K562 (cell line): ENCODE measurements at regions not wholly inside any gene's neighbourhood (a gene's known extent, or its start where the extent isn't known, plus 50 kb on each side); places are given as distances from the start of the nearest gene placed in this dataset.

Experiments used
- ATAC-seq: fragments of 200-7000 bp; cut with Tn5 transposase; 3 replicates; pipeline ENCODE4 v1.9.1; 2020; ENCODE audit warnings: moderate library complexity
- BruUV-seq: library from RNA; stranded (reverse); fragments of 400-500 nt; replicated peaks from 2 replicates; lab custom pipeline; 2021; lab: Mats Ljungman, UMichigan
- CTCF ChIA-PET: fragments of 300-600 bp; formaldehyde crosslinking; extraction: SDS; loops from one replicate; lab custom pipeline; 2021; ENCODE audit warnings: low intra/inter-chr PET ratio; lab: Yijun Ruan, JAX
- POLR2A ChIA-PET: fragments of 300-600, 350-650 bp; sonication (Branson Sonifier 250); formaldehyde crosslinking; extraction: SDS; loops from one replicate; lab custom pipeline; 2021; ENCODE audit warnings: antibody characterized with exemption, inconsistent platforms; lab: Yijun Ruan, JAX
- DNase-seq, 4 experiments: peaks; one replicate each; pipeline versions ENCODE4 v3.0.0 to v3.0.0-alpha.2; 2011 to 2018; ENCODE audit warnings: low spot score in 3 of 4, mixed read lengths in 3 of 4; ENCODE audit errors: extremely low read depth in 1 of 4
- FAIRE-seq: peaks from 2 replicates; lab custom pipeline; 2011; peaks lifted over from hg19 to GRCh38; lab: Jason Lieb, UNC
- H2AFZ ChIP-seq: 2 replicates; pipeline ENCODE4 v1.6.0; 2011; ENCODE audit warnings: low read depth, low read length, control low read depth, inconsistent platforms
- H3K27ac ChIP-seq: fragments of 200-600 bp; 3 replicates; pipeline ENCODE4 v1.8.0; 2011; ENCODE audit warnings: low read depth, mild to moderate bottlenecking, control low read depth, inconsistent platforms, low read length, moderate library complexity, mixed read lengths; ENCODE audit errors: extremely low read depth
- H3K27me3 ChIP-seq, 2 experiments: fragments of 300-600 bp in 1 of 2; 2 replicates in 1 of 2; 3 replicates in 1 of 2; pipeline versions ENCODE4 v1.6.0 to v1.8.0; 2011; ENCODE audit warnings: inconsistent platforms in 2 of 2, low read length in 2 of 2, mild to moderate bottlenecking in 1 of 2, mixed read lengths in 1 of 2, moderate library complexity in 1 of 2; ENCODE audit not compliant: control insufficient read depth in 2 of 2, insufficient read depth in 2 of 2
- H3K36me3 ChIP-seq: fragments of 300-600 bp; 3 replicates; pipeline ENCODE4 v1.8.0; 2011; ENCODE audit warnings: mild to moderate bottlenecking, low read length, inconsistent platforms; ENCODE audit not compliant: control insufficient read depth, insufficient read depth
- H3K4me1 ChIP-seq, 2 experiments: fragments of 200-600 bp in 1 of 2; replicated peaks in 1 of 2; 2 replicates in 1 of 2; 3 replicates in 1 of 2; pipeline versions ENCODE4 v1.5.1 to v1.8.0; 2011; ENCODE audit warnings: inconsistent platforms in 2 of 2, low read length in 2 of 2, mild to moderate bottlenecking in 1 of 2, mixed read lengths in 1 of 2, moderate library complexity in 1 of 2; ENCODE audit not compliant: control insufficient read depth in 2 of 2, insufficient read depth in 2 of 2
- H3K4me2 ChIP-seq: 2 replicates; pipeline ENCODE4 v1.6.1; 2011; ENCODE audit warnings: low read length, control low read depth, inconsistent platforms, mixed read lengths; ENCODE audit not compliant: insufficient read depth
- H3K4me3 ChIP-seq: fragments of 200-600 bp; sonication (generic), shearing (Covaris generic); 2 replicates; pipeline ENCODE4 v1.5.1; 2016; ENCODE audit warnings: control low read depth, inconsistent platforms
- H3K79me2 ChIP-seq: fragments of 200-600 bp; 3 replicates; pipeline ENCODE4 v1.8.0; 2011; ENCODE audit warnings: low read length, inconsistent platforms; ENCODE audit not compliant: control insufficient read depth, insufficient read depth
- H3K9ac ChIP-seq, 2 experiments: 2 replicates each; pipeline versions ENCODE4 v1.6.0 to v1.6.1; 2011; ENCODE audit warnings: low read depth in 2 of 2, low read length in 2 of 2, control low read depth in 1 of 2, inconsistent platforms in 1 of 2, mild to moderate bottlenecking in 1 of 2, mixed read lengths in 1 of 2; ENCODE audit not compliant: insufficient read depth in 1 of 2
- H3K9me1 ChIP-seq: one replicate; pipeline ENCODE4 v1.6.0; 2011; ENCODE audit warnings: inconsistent platforms, mild to moderate bottlenecking, low read length, moderate library complexity; ENCODE audit not compliant: control insufficient read depth, insufficient read depth
- H3K9me3 ChIP-seq: replicated peaks from 2 replicates; pipeline ENCODE4 v1.5.1; 2011; ENCODE audit warnings: low read depth, low read length, inconsistent platforms; ENCODE audit not compliant: control insufficient read depth, insufficient read depth
- H4K20me1 ChIP-seq: replicated peaks from 2 replicates; pipeline ENCODE4 v1.6.1; 2011; ENCODE audit warnings: low read length, inconsistent platforms, mixed read lengths; ENCODE audit not compliant: control insufficient read depth, insufficient read depth
- ETS1 ChIP-seq: conservative IDR thresholded peaks from 2 replicates; pipeline ENCODE4 v1.6.1; 2011; ENCODE audit warnings: low read depth, mild to moderate bottlenecking, low read length; ENCODE audit not compliant: control insufficient read depth
- MTA3 ChIP-seq: fragments of 450-650 bp; formaldehyde crosslinking; IDR thresholded peaks from 2 replicates; pipeline ENCODE4 v1.6.1; 2017; ENCODE audit warnings: mild to moderate bottlenecking, borderline replicate concordance
- MYBL2 ChIP-seq, 2 experiments: fragments of 450-650 bp in 1 of 2; sonication (generic) in 1 of 2; formaldehyde crosslinking in 1 of 2; IDR thresholded peaks; 2 replicates each; pipeline versions ENCODE4 v1.6.1 to v1.8.1; 2017 to 2022; ENCODE audit warnings: borderline replicate concordance in 1 of 2, inconsistent platforms in 1 of 2, low read depth in 1 of 2, mild to moderate bottlenecking in 1 of 2, missing genetic modification reagents in 1 of 2, moderate library complexity in 1 of 2
- NCOA1 ChIP-seq: fragments of 450-650 bp; IDR thresholded peaks from 2 replicates; pipeline ENCODE4 v1.6.1; 2016; ENCODE audit warnings: low read depth
- NEUROD1 ChIP-seq: fragments of 150-350 bp; IDR thresholded peaks from 2 replicates; pipeline ENCODE4 v1.6.1; 2014; ENCODE audit warnings: borderline replicate concordance, low read length, low read depth; ENCODE audit not compliant: partially characterized antibody
- SIX5 ChIP-seq, 2 experiments: IDR thresholded peaks; 2 replicates each; pipeline ENCODE4 v1.6.1; 2011; ENCODE audit warnings: low read length in 2 of 2, borderline replicate concordance in 1 of 2, low read depth in 1 of 2, mild to moderate bottlenecking in 1 of 2, moderate library complexity in 1 of 2; ENCODE audit not compliant: insufficient read depth in 1 of 2
- SNRNP70 ChIP-seq: fragments of 200-400 bp; formaldehyde crosslinking; optimal IDR thresholded peaks from 2 replicates; pipeline ENCODE3; 2017; ENCODE audit warnings: low read depth, low read length
- ZBTB9 ChIP-seq: fragments of 450-650 bp; formaldehyde crosslinking; IDR thresholded peaks from 2 replicates; pipeline ENCODE4 v1.4.0; 2020; ENCODE audit warnings: mild to moderate bottlenecking, moderate library complexity
- ZNF174 ChIP-seq: fragments of 250-450 bp; sonication (Bioruptor Pico); IDR thresholded peaks from 2 replicates; pipeline ENCODE4 v1.4.0; 2020; ENCODE audit warnings: mild to moderate bottlenecking
- ZNF583 ChIP-seq: fragments of 250-450 bp; sonication (Bioruptor Pico); IDR thresholded peaks from 2 replicates; pipeline ENCODE4 v1.4.0; 2020
- WGBS: fragments of 100-300 bp; shearing (Covaris generic); methylation state at CpG from one replicate; pipeline ENCODE4 v1.1.6; 2016; ENCODE audit warnings: low coverage, mixed read lengths; ENCODE audit not compliant: insufficient coverage; ENCODE audit errors: missing lambda C conversion rate; 5-methylcytosine and 5-hydroxymethylcytosine counted together
- in situ Hi-C: fragments of 300-500 bp; cut with MboI; formaldehyde crosslinking; loops from 4 replicates; pipeline ENCODE4 v1.15.0; 2018; ENCODE audit warnings: inconsistent platforms, mixed read lengths
- intact Hi-C: fragments of 100-400 bp; cut with micrococcal nuclease; formaldehyde crosslinking; loops from 2 replicates; pipeline ENCODE4 v1.14.2; 2022
- TF ChIP-seq, protein P1 (sequence below): sonication (generic); formaldehyde crosslinking; IDR thresholded peaks from 2 replicates; pipeline ENCODE4 v1.8.0; 2022; ENCODE audit warnings: mild to moderate bottlenecking, missing genetic modification reagents
- TF ChIP-seq, protein P2 (sequence below): fragments of 250-450 bp; sonication (Bioruptor Pico); IDR thresholded peaks from 2 replicates; pipeline ENCODE4 v1.8.0; 2021; ENCODE audit warnings: mild to moderate bottlenecking, moderate library complexity

DNA sequence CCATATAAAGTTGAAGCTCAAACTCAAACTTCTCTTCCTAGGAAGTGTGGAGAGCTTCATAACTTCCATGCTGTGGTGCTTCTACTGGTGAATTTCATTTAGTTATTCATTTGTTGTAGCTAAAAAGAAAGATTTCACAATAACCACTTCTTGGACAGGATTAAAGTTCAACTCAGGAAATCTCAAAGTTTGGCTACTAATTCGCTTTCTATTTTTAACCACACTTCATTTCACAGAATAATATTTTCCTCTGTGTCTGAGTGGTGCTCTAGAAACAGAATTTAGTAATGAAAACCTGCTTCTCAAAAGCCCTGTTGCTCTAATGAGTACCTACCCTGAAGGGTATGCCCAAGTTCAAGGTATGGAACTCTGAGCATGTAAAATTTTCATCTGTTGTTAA lies 73.9 kb downstream of the ACTBL2 start:
- in situ Hi-C loops (no loop called here), intact Hi-C loops (no loop called here)
- H3K4me3 ChIP-seq: no peak overlapping the region
- no peak for FAIRE-seq
- POLR2A ChIA-PET: no interaction called here
- CTCF ChIA-PET: no interaction called here
- H3K79me2 ChIP-seq: no peaks in the 10 kb centered on the region
- no peak for DNase-seq
- H3K9me3 ChIP-seq: no peaks in the 10 kb centered on the region
- H3K4me1 ChIP-seq: no peaks in the 10 kb centered on the region
- H3K36me3 ChIP-seq: no peaks in the 10 kb centered on the region
- H2AFZ ChIP-seq: no peak overlapping the region
- ATAC-seq: no peak
- 0% methylated on average over 1 of the region's 1 CpG for WGBS
- BruUV-seq: no TSS peak
- H3K27ac ChIP-seq: no peak overlapping the region
- H3K4me2 ChIP-seq: no peak overlapping the region
- no peak overlapping the region for H3K9ac ChIP-seq
- no peaks in the 10 kb centered on the region for H3K27me3 ChIP-seq
- no peaks in the 10 kb centered on the region for H4K20me1 ChIP-seq
- no peaks in the 10 kb centered on the region for H3K9me1 ChIP-seq
- TF ChIP-seq, protein P1, sequence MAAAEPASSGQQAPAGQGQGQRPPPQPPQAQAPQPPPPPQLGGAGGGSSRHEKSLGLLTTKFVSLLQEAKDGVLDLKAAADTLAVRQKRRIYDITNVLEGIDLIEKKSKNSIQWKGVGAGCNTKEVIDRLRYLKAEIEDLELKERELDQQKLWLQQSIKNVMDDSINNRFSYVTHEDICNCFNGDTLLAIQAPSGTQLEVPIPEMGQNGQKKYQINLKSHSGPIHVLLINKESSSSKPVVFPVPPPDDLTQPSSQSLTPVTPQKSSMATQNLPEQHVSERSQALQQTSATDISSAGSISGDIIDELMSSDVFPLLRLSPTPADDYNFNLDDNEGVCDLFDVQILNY (CRISPR knock-in tag): no peak
- no peak for TF ChIP-seq ZNF583
- no peak for TF ChIP-seq MTA3
- no peak for TF ChIP-seq SNRNP70
- TF ChIP-seq SIX5 (IDR thresholded peaks at IDR 0.05; ENCODE audit: borderline replicate concordance in 1 of 2, insufficient read depth in 1 of 2, low read depth in 1 of 2, low read length in 2 of 2): no peak
- TF ChIP-seq NEUROD1: no peak
- TF ChIP-seq, protein P2, sequence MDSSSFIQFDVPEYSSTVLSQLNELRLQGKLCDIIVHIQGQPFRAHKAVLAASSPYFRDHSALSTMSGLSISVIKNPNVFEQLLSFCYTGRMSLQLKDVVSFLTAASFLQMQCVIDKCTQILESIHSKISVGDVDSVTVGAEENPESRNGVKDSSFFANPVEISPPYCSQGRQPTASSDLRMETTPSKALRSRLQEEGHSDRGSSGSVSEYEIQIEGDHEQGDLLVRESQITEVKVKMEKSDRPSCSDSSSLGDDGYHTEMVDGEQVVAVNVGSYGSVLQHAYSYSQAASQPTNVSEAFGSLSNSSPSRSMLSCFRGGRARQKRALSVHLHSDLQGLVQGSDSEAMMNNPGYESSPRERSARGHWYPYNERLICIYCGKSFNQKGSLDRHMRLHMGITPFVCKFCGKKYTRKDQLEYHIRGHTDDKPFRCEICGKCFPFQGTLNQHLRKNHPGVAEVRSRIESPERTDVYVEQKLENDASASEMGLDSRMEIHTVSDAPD (CRISPR knock-in tag): no peak
- TF ChIP-seq NCOA1: no peak
- no peak for TF ChIP-seq MYBL2 (IDR thresholded peaks at IDR 0.05; ENCODE audit: low read depth)
- TF ChIP-seq MYBL2 (CRISPR knock-in tag; IDR thresholded peaks at IDR 0.05; ENCODE audit: borderline replicate concordance): no peak
- no peak for TF ChIP-seq ZBTB9 (CRISPR knock-in tag)
- no peak for TF ChIP-seq ETS1
- TF ChIP-seq ZNF174 (CRISPR knock-in tag): no peak
